ENCODE measurements at regions not wholly inside any gene's neighbourhood (a gene's known extent, or its start where the extent isn't known, plus 50 kb on each side); places are given as distances from the start of the nearest gene placed in this dataset.

- peak; percentile 92 for DNase-seq
These were observed 64.9 kb downstream of the MCFD2 start for GRCh38 chr2:46850742-46851141.

- peak; percentile 43 for DNase-seq
These were observed 65.7 kb downstream of the MCFD2 start for GRCh38 chr2:46849721-46850556.

- no peak for DNase-seq
These were observed 66.4 kb downstream of the MCFD2 start for GRCh38 chr2:46849046-46849715.

- no peak for DNase-seq
These were observed 67.2 kb downstream of the MCFD2 start for GRCh38 chr2:46848447-46848846.

- no peak for DNase-seq
These were observed 67.7 kb downstream of the MCFD2 start for GRCh38 chr2:46847726-46848412.

GRCh38 chr2:46847185-46847710 lies 68.4 kb downstream of the MCFD2 start:
- DNase-seq, result peak; percentile 93

GRCh38 chr2:46846536-46846935 lies 69.1 kb downstream of the MCFD2 start:
- DNase-seq, result no peak

- DNase-seq, result peak; percentile 34
These were observed 69.8 kb downstream of the MCFD2 start for GRCh38 chr2:46845542-46846486.

- no peak for DNase-seq
These were observed 71.2 kb downstream of the MCFD2 start for GRCh38 chr2:46844443-46844842.

GRCh38 chr2:46844034-46844433 lies 71.6 kb downstream of the MCFD2 start:
- DNase-seq, result no peak

GRCh38 chr2:46843316-46843715 lies 72.3 kb downstream of the MCFD2 start:
- no peak for DNase-seq

GRCh38 chr2:46842876-46843275 lies 72.7 kb downstream of the MCFD2 start:
- DNase-seq, result no peak

GRCh38 chr2:46841621-46842020 lies 74.0 kb downstream of the MCFD2 start:
- no peak for DNase-seq

- DNase-seq, result no peak
These were observed 76.6 kb downstream of the MCFD2 start for GRCh38 chr2:46839045-46839444.

- no peak for DNase-seq
These were observed 77.9 kb downstream of the MCFD2 start for GRCh38 chr2:46837704-46838103.

GRCh38 chr2:46837112-46837454 lies 78.5 kb downstream of the MCFD2 start:
- DNase-seq, result no peak

GRCh38 chr2:46836295-46837111 lies 79.1 kb downstream of the MCFD2 start:
- DNase-seq, result no peak

- no peak for DNase-seq
These were observed 80.1 kb downstream of the MCFD2 start for GRCh38 chr2:46835520-46835919.

- DNase-seq, result no peak
These were observed 83.1 kb downstream of the MCFD2 start for GRCh38 chr2:46832543-46832942.

GRCh38 chr2:46831869-46832265 lies 83.7 kb downstream of the MCFD2 start:
- no peak for DNase-seq
